ENCODE measurements at regions not wholly inside any gene's neighbourhood (a gene's known extent, or its start where the extent isn't known, plus 50 kb on each side); places are given as distances from the start of the nearest gene placed in this dataset.

GRCh38 chr13:109510013-109510412 is 276.4 kb downstream of the IRS2 start:
- no peak for DNase-seq (ENCODE audit: low read depth)

GRCh38 chr13:109509154-109509900 is 277.1 kb downstream of the IRS2 start:
- no peak for DNase-seq (ENCODE audit: low read depth)

GRCh38 chr13:109500146-109500773 is 286.1 kb downstream of the IRS2 start:
- no peak for DNase-seq (ENCODE audit: low read depth)

- no peak for DNase-seq (ENCODE audit: low read depth)
Observed at GRCh38 chr13:109497917-109498316, 288.5 kb downstream of the IRS2 start.

GRCh38 chr13:109496216-109496615 is 290.2 kb downstream of the IRS2 start:
- DNase-seq (ENCODE audit: low read depth), result no peak

- no peak for DNase-seq (ENCODE audit: low read depth)
Observed at GRCh38 chr13:109494925-109495369, 291.4 kb downstream of the IRS2 start.

- DNase-seq (ENCODE audit: low read depth), result no peak
Observed at GRCh38 chr13:109485136-109485794, 301.1 kb downstream of the IRS2 start.

- DNase-seq (ENCODE audit: low read depth), result no peak
Observed at GRCh38 chr13:109483284-109483683, 303.1 kb downstream of the IRS2 start.

- DNase-seq (ENCODE audit: low read depth), result no peak
Observed at GRCh38 chr13:109481040-109481439, 305.3 kb downstream of the IRS2 start.

GRCh38 chr13:109480011-109480955 is 306.1 kb downstream of the IRS2 start:
- no peak for DNase-seq (ENCODE audit: low read depth)

GRCh38 chr13:109479534-109479933 is 306.8 kb downstream of the IRS2 start:
- DNase-seq (ENCODE audit: low read depth), result no peak

- no peak for DNase-seq (ENCODE audit: low read depth)
Observed at GRCh38 chr13:109476001-109476400, 310.4 kb downstream of the IRS2 start.

GRCh38 chr13:109468123-109468522 is 318.3 kb downstream of the IRS2 start:
- no peak for DNase-seq (ENCODE audit: low read depth)

GRCh38 chr13:109465148-109465547 is 321.2 kb downstream of the IRS2 start:
- no peak for DNase-seq (ENCODE audit: low read depth)

- no peak for DNase-seq (ENCODE audit: low read depth)
Observed at GRCh38 chr13:109454167-109454917, 332.0 kb downstream of the IRS2 start.

- DNase-seq (ENCODE audit: low read depth), result no peak
Observed at GRCh38 chr13:109451726-109452125, 334.7 kb downstream of the IRS2 start.

- DNase-seq (ENCODE audit: low read depth), result no peak
Observed at GRCh38 chr13:109448629-109449028, 337.8 kb downstream of the IRS2 start.

GRCh38 chr13:109447667-109448066 is 338.7 kb downstream of the IRS2 start:
- DNase-seq (ENCODE audit: low read depth), result no peak

GRCh38 chr13:109440320-109440719 is 346.1 kb downstream of the IRS2 start:
- DNase-seq (ENCODE audit: low read depth), result no peak

GRCh38 chr13:109439813-109440212 is 346.6 kb downstream of the IRS2 start:
- DNase-seq (ENCODE audit: low read depth), result no peak

GRCh38 chr13:109436841-109437240 is 349.5 kb downstream of the IRS2 start:
- no peak for DNase-seq (ENCODE audit: low read depth)
